Stimulated activated memory B cell treated with anti-CD40 and anti-IgM and Interleukin-4, amounts not matched to agents 10 μg/mL and 1 μg/mL and 100 μg/mL, for 72 hours (primary cell): ENCODE measurements at regions not wholly inside any gene's neighbourhood (a gene's known extent, or its start where the extent isn't known, plus 50 kb on each side); places are given as distances from the start of the nearest gene placed in this dataset.
A peak's percentile ranks its signal among the peaks of the same experiment; 100 is the strongest.
"Not testable (repeated sequence)": the region's sequence is repeated elsewhere in the genome, so short reads cannot be mapped to it uniquely, and the experiment has no call there.

Experiments
- ATAC-seq: fragments of 150-1000 bp; cut with Tn5 transposase; 2 replicates; pipeline ENCODE4 v1.10.0; 2021
- H3K27ac Mint-ChIP-seq: one replicate; pipeline ENCODE4 v1.8.0; 2022; ENCODE audit warnings: mild to moderate bottlenecking, mixed read lengths
- H3K27me3 Mint-ChIP-seq: one replicate; pipeline ENCODE4 v1.8.0; 2022; ENCODE audit warnings: mixed read lengths
- H3K36me3 Mint-ChIP-seq: one replicate; pipeline ENCODE4 v1.8.0; 2022; ENCODE audit warnings: mixed read lengths
- H3K4me1 Mint-ChIP-seq: one replicate; pipeline ENCODE4 v1.8.0; 2022; ENCODE audit warnings: mixed read lengths
- H3K4me3 Mint-ChIP-seq: one replicate; pipeline ENCODE4 v1.8.0; 2022; ENCODE audit warnings: mild to moderate bottlenecking, moderate library complexity, mixed read lengths
- H3K9me3 Mint-ChIP-seq: one replicate; pipeline ENCODE4 v1.8.0; 2022; ENCODE audit warnings: mixed read lengths

DNA sequence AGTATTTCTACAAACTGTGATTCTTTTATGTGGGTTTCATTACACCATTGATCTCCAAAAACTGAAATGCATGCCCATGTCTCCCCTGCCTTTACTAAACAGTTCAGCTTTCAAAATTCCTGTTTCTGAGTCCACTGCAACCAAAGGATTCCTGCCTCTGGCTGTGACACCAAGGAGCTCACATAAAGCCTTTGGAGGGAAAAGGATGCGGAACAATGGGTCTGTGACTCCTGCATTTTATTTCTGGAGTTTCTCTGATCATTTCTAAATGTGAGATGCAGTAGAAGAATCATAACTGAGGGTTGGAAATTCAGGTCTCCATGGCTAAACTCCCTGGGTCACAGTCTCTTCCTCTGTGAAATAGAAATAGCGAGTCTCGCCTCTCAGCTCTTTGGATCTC, 149.5 kb downstream of the MEX3B start:
- no peaks in the 10 kb centered on the region for H3K36me3 Mint-ChIP-seq
- H3K4me1 Mint-ChIP-seq, result no peaks in the 10 kb centered on the region
- H3K9me3 Mint-ChIP-seq, result no peaks in the 10 kb centered on the region
- no peak for ATAC-seq
- no peaks in the 10 kb centered on the region for H3K27me3 Mint-ChIP-seq
- no peak overlapping the region for H3K27ac Mint-ChIP-seq
- no peak overlapping the region for H3K4me3 Mint-ChIP-seq

DNA sequence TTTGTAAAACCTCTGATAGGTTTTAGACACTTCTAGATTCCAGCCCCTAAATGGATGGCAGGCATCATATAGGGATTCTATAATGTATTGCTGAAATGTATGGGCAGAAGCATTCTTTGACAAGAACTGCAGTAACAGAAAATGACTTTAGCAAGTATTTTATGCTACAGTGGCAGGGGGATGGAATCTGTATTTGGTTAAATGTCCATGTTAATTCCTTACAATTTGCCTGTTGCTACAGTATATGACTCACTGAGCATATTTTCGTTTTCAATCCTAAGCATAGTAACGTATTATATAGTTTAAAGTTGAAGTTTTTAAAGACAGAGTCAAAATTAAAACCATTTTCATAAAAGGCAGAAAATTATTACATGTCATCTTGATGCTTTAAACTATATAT, 150.1 kb downstream of the MEX3B start:
- Mint-ChIP-seq H3K36me3 (no peaks in the 10 kb centered on the region), H3K4me3 (no peak overlapping the region), H3K9me3 (no peaks in the 10 kb centered on the region), H3K4me1 (no peaks in the 10 kb centered on the region), H3K27ac (no peak overlapping the region), H3K27me3 (no peaks in the 10 kb centered on the region)
- ATAC-seq, result no peak

DNA sequence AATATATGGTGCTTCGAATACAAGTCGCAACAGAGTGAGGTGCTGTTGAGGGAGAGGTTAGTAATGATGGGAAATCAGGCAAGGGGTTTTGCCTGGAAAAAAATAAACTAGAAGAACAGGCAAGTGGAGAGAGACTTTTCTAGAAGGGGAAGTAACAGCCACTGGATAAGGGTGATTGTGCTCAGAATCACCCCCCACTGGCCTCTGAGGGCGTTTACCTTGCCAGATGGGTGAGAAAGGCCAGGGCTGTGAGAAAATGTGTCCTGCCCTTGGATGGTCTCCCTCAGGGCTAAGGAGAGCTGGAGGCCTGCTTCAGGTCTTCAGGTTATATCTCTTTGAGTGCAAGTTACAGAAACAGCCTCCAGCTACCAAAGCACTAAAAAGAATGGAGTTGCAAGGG, 151.8 kb downstream of the MEX3B start:
- Mint-ChIP-seq H3K4me1 (no peaks in the 10 kb centered on the region), H3K9me3 (no peaks in the 10 kb centered on the region), H3K27ac (no peak overlapping the region), H3K4me3 (no peak overlapping the region), H3K36me3 (no peaks in the 10 kb centered on the region), H3K27me3 (no peaks in the 10 kb centered on the region)
- ATAC-seq, result no peak

DNA sequence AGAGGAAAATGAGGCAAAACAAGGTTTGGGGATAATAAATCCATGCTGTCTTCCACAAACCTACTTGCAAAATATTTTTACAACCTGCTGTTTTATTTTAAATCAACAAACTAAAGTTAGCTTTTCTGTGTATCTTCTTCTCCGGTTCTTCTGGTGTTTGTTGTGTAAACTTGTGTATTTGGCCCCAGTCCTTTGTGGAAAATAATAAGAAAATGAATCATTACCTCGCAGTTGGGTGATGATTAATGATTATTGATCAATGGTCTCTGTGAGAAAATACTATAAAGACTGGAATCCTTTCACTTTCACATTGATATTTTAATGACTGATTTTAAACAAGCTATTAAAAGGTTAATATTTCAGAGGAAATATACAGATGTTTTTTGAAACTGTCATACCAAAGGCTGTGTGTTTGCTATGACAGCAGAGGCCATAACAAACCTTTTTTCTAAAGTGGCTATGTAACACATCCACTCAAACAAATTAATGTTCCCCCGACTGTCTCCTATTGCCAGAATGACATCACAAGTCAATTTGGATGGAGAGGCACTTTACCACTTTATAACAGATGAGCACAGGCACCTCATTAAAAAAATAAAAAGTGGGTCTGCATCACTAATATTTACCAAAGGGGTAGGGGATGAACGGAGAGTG, 152.5 kb downstream of the MEX3B start:
- Mint-ChIP-seq H3K4me3 (no peak overlapping the region), H3K9me3 (no peaks in the 10 kb centered on the region), H3K27me3 (no peaks in the 10 kb centered on the region), H3K4me1 (no peaks in the 10 kb centered on the region), H3K27ac (no peak overlapping the region), H3K36me3 (no peaks in the 10 kb centered on the region)
- no peak for ATAC-seq

DNA sequence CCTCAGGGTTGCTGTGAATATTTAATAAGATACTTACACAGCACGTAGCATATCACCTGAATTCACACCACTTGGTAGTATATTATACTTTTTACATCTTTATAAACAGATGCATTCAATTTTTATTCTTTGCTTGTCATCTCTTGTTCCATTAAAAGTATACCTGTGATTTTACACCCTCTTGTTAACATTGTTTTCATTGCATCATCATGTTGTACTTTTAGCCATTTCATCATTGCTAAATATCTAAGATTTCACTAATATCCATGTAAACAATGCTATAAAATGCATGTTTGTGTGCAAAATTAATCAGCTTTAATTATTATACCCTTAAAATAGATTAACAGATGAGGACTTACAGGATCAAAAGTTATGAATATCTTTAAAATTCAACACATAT, 155.3 kb downstream of the MEX3B start:
- H3K36me3 Mint-ChIP-seq, result no peaks in the 10 kb centered on the region
- H3K4me1 Mint-ChIP-seq, result no peaks in the 10 kb centered on the region
- H3K9me3 Mint-ChIP-seq, result peaks cover 6% of the 10 kb centered on the region
- no peak for ATAC-seq
- H3K27me3 Mint-ChIP-seq, result no peaks in the 10 kb centered on the region
- H3K27ac Mint-ChIP-seq, result no peak overlapping the region
- H3K4me3 Mint-ChIP-seq, result no peak overlapping the region

DNA sequence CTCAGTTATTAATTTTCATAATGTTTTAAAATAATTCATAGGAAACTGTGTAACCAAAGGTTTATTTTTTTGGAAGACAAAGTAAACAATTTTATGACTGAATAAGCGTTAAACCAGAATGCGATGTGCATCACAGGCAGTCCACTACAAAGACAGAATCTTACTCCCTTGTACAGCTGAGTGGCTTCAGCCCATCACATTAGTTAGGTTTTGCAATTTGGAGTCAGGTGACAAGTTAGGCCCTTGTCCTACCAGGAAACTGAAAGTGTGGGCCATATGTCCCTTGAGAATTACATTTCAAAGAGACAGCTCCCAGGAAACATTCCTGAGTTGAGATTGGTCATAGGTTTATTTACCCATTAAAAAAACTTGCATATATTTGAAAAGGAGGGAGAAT, 156.3 kb downstream of the MEX3B start:
- Mint-ChIP-seq H3K4me3 (no peak overlapping the region), H3K27me3 (no peaks in the 10 kb centered on the region), H3K36me3 (no peaks in the 10 kb centered on the region), H3K4me1 (no peaks in the 10 kb centered on the region), H3K27ac (no peak overlapping the region), H3K9me3 (peaks cover 6% of the 10 kb centered on the region)
- ATAC-seq, result no peak

DNA sequence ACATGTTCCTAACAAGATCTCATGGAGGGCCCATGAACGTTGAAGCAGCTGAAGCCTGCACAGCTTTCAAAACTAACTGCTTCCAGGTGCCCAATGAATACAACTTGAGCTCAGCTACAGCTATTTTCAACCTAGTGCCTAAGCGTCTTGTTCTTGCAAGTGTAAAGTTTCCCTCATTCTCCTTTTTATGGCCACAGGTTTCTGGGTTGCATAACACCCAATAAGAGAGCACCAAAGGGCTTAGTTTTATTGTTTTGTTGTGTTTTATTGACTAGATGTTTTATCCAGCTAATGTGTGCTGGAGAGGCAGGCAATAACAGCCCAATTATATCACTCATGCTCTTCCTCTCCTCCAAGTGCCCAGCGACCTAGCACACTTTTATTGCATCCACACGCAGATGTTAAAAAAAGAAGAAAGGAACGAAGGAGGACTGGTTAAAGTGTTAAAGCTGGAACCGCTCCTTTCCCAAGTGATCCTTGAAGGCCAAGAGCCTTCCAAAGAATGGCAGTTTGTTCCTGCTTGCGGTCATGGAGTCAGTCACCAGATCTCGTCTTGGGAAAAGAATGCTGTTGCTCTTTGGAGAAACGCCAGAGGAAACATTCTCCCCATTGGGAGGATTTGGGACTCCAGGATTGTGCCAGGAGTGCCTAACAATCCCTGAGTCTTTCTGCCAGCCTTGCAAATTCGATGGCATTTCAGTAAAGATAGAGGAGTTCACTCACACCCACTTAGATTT, 156.9 kb downstream of the MEX3B start:
- Mint-ChIP-seq H3K4me3 (no peak overlapping the region), H3K4me1 (no peaks in the 10 kb centered on the region), H3K27ac (no peak overlapping the region), H3K36me3 (no peaks in the 10 kb centered on the region), H3K9me3 (peaks cover 6% of the 10 kb centered on the region), H3K27me3 (no peaks in the 10 kb centered on the region)
- no peak for ATAC-seq

DNA sequence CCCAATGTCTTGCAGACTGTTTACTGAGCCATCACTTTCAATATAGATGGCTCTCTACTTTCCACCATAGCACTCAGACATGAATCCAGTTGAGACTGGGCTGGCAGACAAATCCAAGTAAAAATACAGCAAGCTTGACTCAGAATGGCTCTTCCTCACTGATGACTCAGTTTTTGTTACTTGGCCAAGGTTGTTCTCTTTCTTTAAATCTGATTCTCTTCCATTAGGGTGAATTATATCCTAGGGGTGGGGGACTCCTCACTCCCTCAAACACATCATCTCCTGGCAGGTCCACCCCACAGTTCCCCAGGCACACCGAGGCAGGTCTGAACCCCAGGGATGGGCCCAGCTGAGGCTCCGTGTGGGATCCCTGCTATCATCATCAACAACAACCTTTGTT, 157.9 kb downstream of the MEX3B start:
- H3K27ac Mint-ChIP-seq, result no peak overlapping the region
- H3K4me3 Mint-ChIP-seq, result no peak overlapping the region
- no peaks in the 10 kb centered on the region for H3K36me3 Mint-ChIP-seq
- ATAC-seq, result no peak
- no peaks in the 10 kb centered on the region for H3K4me1 Mint-ChIP-seq
- H3K9me3 Mint-ChIP-seq, result peaks cover 6% of the 10 kb centered on the region
- H3K27me3 Mint-ChIP-seq, result no peaks in the 10 kb centered on the region

DNA sequence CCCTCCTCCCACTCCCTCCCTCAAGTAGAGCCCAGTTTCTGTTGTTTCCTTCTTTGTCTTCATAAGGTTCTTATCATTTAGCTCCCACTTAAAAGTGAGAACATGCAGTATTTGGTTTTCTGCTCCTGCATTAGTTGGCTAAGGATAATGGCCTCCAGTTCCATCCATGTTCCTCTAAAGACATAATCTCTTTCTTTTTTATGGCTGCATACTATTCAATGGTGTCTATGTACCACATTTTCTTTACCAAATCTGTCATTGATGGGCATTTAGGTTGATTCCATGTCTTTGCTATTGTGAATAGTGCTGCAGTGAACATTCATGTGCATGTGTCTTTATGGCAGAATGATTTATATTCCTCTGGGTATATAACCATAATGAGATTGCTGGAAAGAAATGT, 158.6 kb downstream of the MEX3B start:
- H3K36me3 Mint-ChIP-seq, ATAC-seq, H3K4me1 Mint-ChIP-seq, H3K4me3 Mint-ChIP-seq, H3K27ac Mint-ChIP-seq, H3K27me3 Mint-ChIP-seq, H3K9me3 Mint-ChIP-seq: not testable (repeated sequence)

DNA sequence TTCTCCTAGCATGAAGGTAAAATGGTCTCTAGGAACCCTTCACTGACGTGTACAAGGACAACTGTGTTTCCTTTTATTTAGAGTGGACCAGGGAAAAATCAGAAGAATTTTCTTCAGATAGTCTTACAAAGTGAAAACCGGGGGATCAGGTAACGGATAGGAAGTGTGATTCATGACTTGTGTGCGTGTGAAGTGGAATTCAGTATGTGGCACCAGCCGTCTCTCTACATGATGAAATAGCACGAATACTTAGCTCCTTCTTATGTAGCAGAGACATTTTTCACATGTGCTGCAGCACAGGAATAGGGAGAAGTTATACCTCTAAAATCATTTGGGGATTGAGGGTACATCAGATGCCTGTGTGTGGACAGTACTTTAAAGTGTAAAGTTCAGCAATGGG, 159.2 kb downstream of the MEX3B start:
- no peaks in the 10 kb centered on the region for H3K36me3 Mint-ChIP-seq
- peaks cover 6% of the 10 kb centered on the region for H3K9me3 Mint-ChIP-seq
- ATAC-seq, result no peak
- no peaks in the 10 kb centered on the region for H3K4me1 Mint-ChIP-seq
- H3K27ac Mint-ChIP-seq, result no peak overlapping the region
- H3K27me3 Mint-ChIP-seq, result no peaks in the 10 kb centered on the region
- H3K4me3 Mint-ChIP-seq, result no peak overlapping the region

DNA sequence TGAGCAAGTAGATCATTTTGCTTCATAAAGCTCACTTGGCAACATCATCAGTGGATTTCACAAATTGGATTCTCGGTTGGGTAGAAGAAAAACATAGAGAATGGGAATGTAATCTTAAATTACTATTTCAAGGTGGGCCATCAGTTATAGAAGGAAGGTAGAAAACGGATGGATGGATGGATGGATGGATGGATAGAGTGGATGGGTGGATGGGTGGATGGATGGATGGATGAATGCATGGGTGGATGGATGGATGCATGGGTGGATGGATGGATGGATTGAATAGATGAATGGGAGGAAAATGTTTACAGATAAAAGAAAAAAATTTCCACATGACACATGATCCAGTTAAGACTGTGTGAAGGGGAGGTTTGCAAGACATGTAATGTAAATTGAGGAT, 159.7 kb downstream of the MEX3B start:
- H3K4me1 Mint-ChIP-seq, result no peaks in the 10 kb centered on the region
- peaks cover 6% of the 10 kb centered on the region for H3K9me3 Mint-ChIP-seq
- H3K27ac Mint-ChIP-seq, result no peak overlapping the region
- no peaks in the 10 kb centered on the region for H3K27me3 Mint-ChIP-seq
- H3K4me3 Mint-ChIP-seq, result no peak overlapping the region
- no peak for ATAC-seq
- no peaks in the 10 kb centered on the region for H3K36me3 Mint-ChIP-seq

DNA sequence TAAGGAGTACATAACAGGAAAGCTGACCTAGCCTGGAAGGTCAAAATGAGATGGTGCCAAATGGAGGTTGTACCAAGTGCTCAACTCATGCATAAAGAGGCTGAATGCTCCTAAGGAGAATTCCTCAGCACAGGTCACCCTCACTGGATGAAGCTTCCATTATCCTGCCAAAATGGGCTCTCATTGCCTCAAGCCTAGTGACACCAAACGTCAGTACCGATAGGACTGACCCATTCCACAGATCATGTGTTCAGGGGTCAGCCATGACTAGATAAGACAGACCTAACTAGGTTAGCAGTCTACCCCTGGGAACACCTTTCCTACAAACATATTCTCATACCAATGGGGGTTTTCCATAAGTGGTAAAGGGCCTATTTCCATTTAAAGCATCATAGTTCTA, 160.7 kb downstream of the MEX3B start:
- Mint-ChIP-seq H3K27me3 (no peaks in the 10 kb centered on the region), H3K4me3 (no peak overlapping the region), H3K36me3 (no peaks in the 10 kb centered on the region), H3K4me1 (peaks cover 5% of the 10 kb centered on the region), H3K9me3 (peaks cover 6% of the 10 kb centered on the region), H3K27ac (no peak overlapping the region)
- no peak for ATAC-seq

DNA sequence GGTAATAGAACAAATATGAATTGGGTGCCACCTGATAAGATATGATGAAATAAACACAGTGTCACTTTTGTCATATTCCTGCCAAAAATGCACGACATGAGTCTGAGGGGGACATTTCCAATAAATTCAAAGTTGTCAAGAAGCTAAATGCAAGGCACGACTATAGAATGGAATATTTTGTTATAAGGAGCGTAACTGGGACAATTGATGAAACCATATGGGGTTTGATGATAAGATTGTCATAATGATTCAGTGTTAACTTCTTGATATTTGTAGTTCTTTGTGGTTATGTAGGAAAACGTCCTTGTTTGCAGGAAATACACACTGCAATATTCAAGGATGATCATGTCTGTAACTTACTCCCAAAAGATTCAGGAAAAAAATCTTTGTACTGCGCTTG, 163.3 kb downstream of the MEX3B start:
- H3K36me3 Mint-ChIP-seq, result no peaks in the 10 kb centered on the region
- H3K9me3 Mint-ChIP-seq, result peaks cover 4% of the 10 kb centered on the region
- H3K27me3 Mint-ChIP-seq, result no peaks in the 10 kb centered on the region
- peaks cover 10% of the 10 kb centered on the region for H3K4me1 Mint-ChIP-seq
- H3K4me3 Mint-ChIP-seq, result no peak overlapping the region
- no peak for ATAC-seq
- H3K27ac Mint-ChIP-seq, result no peak overlapping the region

DNA sequence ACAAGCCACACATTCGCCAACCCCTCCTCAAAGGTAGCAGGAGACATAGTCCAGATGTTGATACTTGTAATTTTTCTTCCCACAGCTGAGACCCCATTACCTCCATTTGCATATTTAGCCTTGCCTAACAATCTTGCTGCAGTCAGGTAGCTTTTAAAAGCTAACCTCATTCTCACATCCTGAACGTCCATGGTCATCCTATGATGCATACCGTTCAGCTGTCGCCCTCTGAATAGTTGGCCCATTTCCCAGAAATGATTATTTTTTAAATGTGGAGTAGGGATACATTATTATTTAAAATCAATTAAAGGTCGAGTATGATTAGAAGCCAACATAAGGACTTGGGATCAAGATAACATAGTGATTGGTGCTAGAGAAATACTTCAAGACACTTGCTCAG, 165.0 kb downstream of the MEX3B start:
- no peaks in the 10 kb centered on the region for H3K36me3 Mint-ChIP-seq
- H3K4me1 Mint-ChIP-seq, result peaks cover 10% of the 10 kb centered on the region
- no peaks in the 10 kb centered on the region for H3K27me3 Mint-ChIP-seq
- ATAC-seq, result no peak
- peak overlapping the region; percentile 43 for H3K27ac Mint-ChIP-seq
- no peak overlapping the region for H3K4me3 Mint-ChIP-seq
- H3K9me3 Mint-ChIP-seq, result no peaks in the 10 kb centered on the region

DNA sequence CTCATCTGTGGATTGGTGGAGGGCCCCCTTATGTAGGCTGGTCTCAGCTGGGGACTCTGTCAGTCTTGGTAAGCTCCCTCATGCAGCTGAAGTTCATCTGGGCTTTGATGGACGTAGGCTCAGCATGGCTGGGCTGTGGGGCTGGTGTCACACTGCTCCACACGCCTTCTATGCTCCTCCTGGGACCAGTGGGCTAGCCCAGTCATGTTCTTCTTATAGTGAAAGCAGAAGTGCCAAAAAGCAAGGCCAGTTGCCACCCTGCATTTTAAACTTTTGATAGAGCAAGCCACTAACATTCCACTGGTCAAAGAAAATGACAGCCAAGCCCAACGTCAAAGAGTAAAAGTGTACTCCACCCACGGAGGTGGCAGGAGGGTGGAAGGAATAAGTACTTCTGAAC, 165.5 kb downstream of the MEX3B start:
- H3K27ac Mint-ChIP-seq, result peak overlapping the region; percentile 43
- H3K36me3 Mint-ChIP-seq, result no peaks in the 10 kb centered on the region
- peaks cover 10% of the 10 kb centered on the region for H3K4me1 Mint-ChIP-seq
- no peaks in the 10 kb centered on the region for H3K27me3 Mint-ChIP-seq
- H3K4me3 Mint-ChIP-seq, result no peak overlapping the region
- ATAC-seq, result peak; percentile 90
- no peaks in the 10 kb centered on the region for H3K9me3 Mint-ChIP-seq

DNA sequence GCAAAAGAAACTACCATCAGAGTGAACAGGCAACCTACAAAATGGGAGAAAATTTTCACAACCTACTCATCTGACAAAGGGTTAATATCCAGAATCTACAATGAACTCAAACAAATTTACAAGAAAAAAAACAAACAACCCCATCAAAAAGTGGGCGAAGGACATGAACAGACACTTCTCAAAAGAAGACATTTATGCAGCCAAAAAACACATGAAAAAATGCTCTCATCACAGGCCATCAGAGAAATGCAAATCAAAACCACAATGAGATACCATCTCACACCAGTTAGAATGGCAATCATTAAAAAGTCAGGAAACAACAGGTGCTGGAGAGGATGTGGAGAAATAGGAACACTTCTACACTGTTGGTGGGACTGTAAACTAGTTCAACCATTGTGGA, 170.1 kb downstream of the MEX3B start:
- H3K9me3 Mint-ChIP-seq, H3K36me3 Mint-ChIP-seq, H3K4me3 Mint-ChIP-seq, H3K27ac Mint-ChIP-seq, ATAC-seq, H3K27me3 Mint-ChIP-seq: not testable (repeated sequence)
- H3K4me1 Mint-ChIP-seq, result peaks cover 10% of the 10 kb centered on the region
